Heart right ventricle (tissue), 16 donors: ENCODE measurements at regions not wholly inside any gene's neighbourhood (a gene's known extent, or its start where the extent isn't known, plus 50 kb on each side); places are given as distances from the start of the nearest gene placed in this dataset.
"Not testable (repeated sequence)": the region's sequence is repeated elsewhere in the genome, so short reads cannot be mapped to it uniquely, and the experiment has no call there.

Experiments used
- ATAC-seq, 8 donors: fragments of 200-7000 bp; cut with Tn5 transposase; one replicate each; pipeline ENCODE4 v1.9.1; 2020; ENCODE audit warnings: mild to moderate bottlenecking in 8 of 8, moderate library complexity in 8 of 8, moderate number of reproducible peaks in 1 of 8
- DNase-seq, 2 donors: peaks; one replicate each; pipeline ENCODE4 v3.0.0-alpha.2; 2020
- H3K27ac ChIP-seq, 10 donors: fragments of 200-600 bp; sonication (generic) in 2 of 10; one replicate each; pipeline versions ENCODE4 v1.5.0 to v1.8.0; 2020 to 2022; ENCODE audit warnings: mild to moderate bottlenecking in 3 of 10
- H3K27me3 ChIP-seq, 7 donors: fragments of 200-600 bp; one replicate each; pipeline ENCODE4 v1.8.0; 2021 to 2022; ENCODE audit warnings: mild to moderate bottlenecking in 2 of 7
- H3K36me3 ChIP-seq, 9 donors: fragments of 200-600 bp; sonication (generic) in 1 of 9; one replicate each; pipeline versions ENCODE4 v1.5.0 to v1.8.0; 2020 to 2022; ENCODE audit warnings: mild to moderate bottlenecking in 2 of 9
- H3K4me1 ChIP-seq, 9 donors: fragments of 200-600 bp; sonication (generic) in 1 of 9; one replicate each; pipeline versions ENCODE4 v1.5.0 to v1.8.0; 2020 to 2022; ENCODE audit warnings: mild to moderate bottlenecking in 4 of 9
- H3K4me3 ChIP-seq, 10 donors: fragments of 200-600 bp; sonication (generic) in 2 of 10; one replicate each; pipeline versions ENCODE4 v1.5.0 to v1.8.0; 2020 to 2022; ENCODE audit warnings: mild to moderate bottlenecking in 7 of 10, moderate library complexity in 2 of 10
- H3K9me3 ChIP-seq, 11 donors: fragments of 200-600 bp in 10 of 11; sonication (generic) in 2 of 11; one replicate each; pipeline versions ENCODE4 v1.5.0 to v1.8.0; 2013 to 2022; ENCODE audit warnings: mild to moderate bottlenecking in 2 of 11, control low read depth in 1 of 11, moderate library complexity in 1 of 11
- whole genome bisulfite sequencing, 2 donors: extraction: QIAGEN DNeasy Blood & Tissue Kit; methylation state at CpG; one replicate each; pipeline ENCODE4 v1.1.7; 2013; ENCODE audit warnings: inconsistent platforms in 1 of 2; 5-methylcytosine and 5-hydroxymethylcytosine counted together
- intact Hi-C, 10 donors: fragments of 100-400 bp; cut with DNase I; formaldehyde crosslinking; loops; one replicate each; pipeline versions ENCODE4 v1.11.1 to v1.14.2; 2022
- TF ChIP-seq, protein P1 (sequence below), 9 donors: fragments of 200-600 bp; sonication (generic) in 2 of 9; IDR thresholded peaks; one replicate each; pipeline versions ENCODE4 v1.5.0 to v1.8.0; 2021 to 2022; ENCODE audit warnings: antibody characterized with exemption in 9 of 9, mild to moderate bottlenecking in 5 of 9, moderate library complexity in 1 of 9
- donor health status: Arrhythmogenic right ventricular cardiomyopathy.
- donor health status: ischemic (EF 13 %, LVEDD 7.1; RV severe dilation, severe dysfunction).
- donor health status: healthy with polysubstance abuse.
- donor health status: DM: no; HTN: yes; CAD: no.
- donor health status: DM: no; HTN: no; CAD: no.
- donor health status: ischemic (EF 25% LVEDD 6.9; RV normal size, moderate dysfunction).
- donor health status: ischemic (EF 25% LVEDD 5.7; RV mildly dilated, moderate dysfunction).
- donor health status: healthy.
- donor health status: DM: yes; HTN: yes; CAD: no.
- donor health status: Ischemic cardiomyopathy.
- donor health status: ischemic (EF 35%, LVEDD 5.7; RV mildly dilated, moderate dysfunction).
- donor health status: nonischemic (EF 11% LVEDD 7.7; RV severe dilation, severe dysfunction).
- donor health status: DM: yes; HTN: yes; CAD: no.
- donor health status: PGD.
- donor health status: ischemic (EF 29% LVEDD 5.4; RV normal size, mild dysfunction).
- donor health status: nonischemic (EF 23%, LVEDD 6.1; RV moderate dilation, normal function).

DNA sequence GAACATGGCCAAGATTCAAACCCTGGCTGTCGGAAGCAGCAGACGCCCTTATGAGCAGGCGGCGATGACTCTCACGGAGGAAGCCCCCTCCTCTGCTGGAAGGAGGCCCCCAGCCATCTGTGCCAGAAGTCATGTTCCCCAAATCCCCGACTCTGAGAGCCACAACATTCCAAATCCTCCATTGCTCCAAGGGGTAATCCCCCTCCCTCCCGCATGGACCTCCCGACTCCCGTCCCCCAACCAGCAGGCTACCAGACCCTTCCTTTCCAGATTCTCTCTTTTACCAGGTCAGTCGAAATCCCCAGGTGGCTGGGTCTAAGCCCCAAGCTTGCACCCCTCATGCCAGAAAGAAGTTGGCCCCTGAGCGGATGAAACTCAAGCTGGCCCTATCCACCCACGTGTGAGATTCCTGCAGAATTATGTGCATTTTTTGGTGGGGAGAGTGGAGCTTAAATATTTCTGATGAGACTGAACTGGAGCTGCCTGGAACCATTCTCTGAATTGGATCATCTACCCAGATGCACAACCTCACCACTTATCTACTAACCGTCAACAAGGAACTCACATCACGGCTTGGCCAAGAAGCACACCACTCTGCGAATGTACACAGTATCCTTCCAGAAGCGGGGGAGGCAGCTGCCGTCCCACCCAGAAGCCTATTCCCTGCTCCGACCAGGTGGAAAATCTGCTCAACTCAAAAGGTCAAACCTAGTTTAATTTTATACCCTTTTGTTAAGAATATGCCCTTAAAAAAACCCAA lies 283.5 kb downstream of the C16orf95 start:
- TF ChIP-seq, protein P1, sequence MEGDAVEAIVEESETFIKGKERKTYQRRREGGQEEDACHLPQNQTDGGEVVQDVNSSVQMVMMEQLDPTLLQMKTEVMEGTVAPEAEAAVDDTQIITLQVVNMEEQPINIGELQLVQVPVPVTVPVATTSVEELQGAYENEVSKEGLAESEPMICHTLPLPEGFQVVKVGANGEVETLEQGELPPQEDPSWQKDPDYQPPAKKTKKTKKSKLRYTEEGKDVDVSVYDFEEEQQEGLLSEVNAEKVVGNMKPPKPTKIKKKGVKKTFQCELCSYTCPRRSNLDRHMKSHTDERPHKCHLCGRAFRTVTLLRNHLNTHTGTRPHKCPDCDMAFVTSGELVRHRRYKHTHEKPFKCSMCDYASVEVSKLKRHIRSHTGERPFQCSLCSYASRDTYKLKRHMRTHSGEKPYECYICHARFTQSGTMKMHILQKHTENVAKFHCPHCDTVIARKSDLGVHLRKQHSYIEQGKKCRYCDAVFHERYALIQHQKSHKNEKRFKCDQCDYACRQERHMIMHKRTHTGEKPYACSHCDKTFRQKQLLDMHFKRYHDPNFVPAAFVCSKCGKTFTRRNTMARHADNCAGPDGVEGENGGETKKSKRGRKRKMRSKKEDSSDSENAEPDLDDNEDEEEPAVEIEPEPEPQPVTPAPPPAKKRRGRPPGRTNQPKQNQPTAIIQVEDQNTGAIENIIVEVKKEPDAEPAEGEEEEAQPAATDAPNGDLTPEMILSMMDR (IDR thresholded peaks at IDR 0.05), result no peak
- ATAC-seq, result peak in 7 of 8 donors; percentile 50 to 87 (median 80)
- intact Hi-C loops, result loop anchor here in 1 of 10 donors (2.0 kb wide), 1 partner anchor 49 kb away; no protein-coding TSS in a partner anchor
- no peaks in the 10 kb centered on the region for H3K9me3 ChIP-seq
- H3K4me3 ChIP-seq, result no peak overlapping the region
- peak overlapping the region in 7 of 10 donors; percentile 20 to 76 (median 58) for H3K27ac ChIP-seq
- no peaks in the 10 kb centered on the region for H3K36me3 ChIP-seq
- 61 to 66% methylated on average over 18 of the region's 18 CpGs for WGBS, 2 donors
- peak in 1 of 2 donors; percentile 53 for DNase-seq
- H3K27me3 ChIP-seq, result no peaks in the 10 kb centered on the region
- peaks cover 0 to 25% (median 18%) of the 10 kb centered on the region in 9 donors for H3K4me1 ChIP-seq

DNA sequence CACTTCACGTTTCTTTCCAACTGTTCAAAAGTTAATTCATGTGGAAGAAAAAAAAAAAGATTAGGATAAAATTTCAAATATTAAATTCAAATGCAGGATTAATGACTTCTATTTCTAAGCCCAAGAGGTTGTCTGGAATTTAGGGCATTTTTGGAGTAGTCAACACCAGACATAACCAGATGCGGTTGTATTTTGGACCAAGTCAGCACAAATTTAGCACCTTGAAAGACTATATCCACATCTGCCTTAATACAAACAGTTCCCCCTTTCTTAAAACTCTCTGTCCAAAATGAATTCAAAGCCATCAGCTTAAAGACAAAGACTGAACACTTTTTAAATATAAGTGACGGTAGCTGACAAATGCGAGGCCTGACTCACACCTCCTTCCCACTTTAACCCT lies 282.9 kb downstream of the C16orf95 start:
- H3K36me3 ChIP-seq, result no peaks in the 10 kb centered on the region
- ATAC-seq (peak in 1 of 8 donors; percentile 31), DNase-seq (no peak)
- TF ChIP-seq, protein P1 (IDR thresholded peaks at IDR 0.05), result no peak
- peak overlapping the region in 4 of 10 donors; percentile 25 to 76 (median 60) for H3K27ac ChIP-seq
- H3K4me1 ChIP-seq, result peaks cover 0 to 25% (median 18%) of the 10 kb centered on the region in 9 donors
- no peaks in the 10 kb centered on the region for H3K9me3 ChIP-seq
- 52 to 63% methylated on average over 4 of the region's 4 CpGs for WGBS, 2 donors
- intact Hi-C loops, result no loop called here
- no peaks in the 10 kb centered on the region for H3K27me3 ChIP-seq
- H3K4me3 ChIP-seq, result no peak overlapping the region

DNA sequence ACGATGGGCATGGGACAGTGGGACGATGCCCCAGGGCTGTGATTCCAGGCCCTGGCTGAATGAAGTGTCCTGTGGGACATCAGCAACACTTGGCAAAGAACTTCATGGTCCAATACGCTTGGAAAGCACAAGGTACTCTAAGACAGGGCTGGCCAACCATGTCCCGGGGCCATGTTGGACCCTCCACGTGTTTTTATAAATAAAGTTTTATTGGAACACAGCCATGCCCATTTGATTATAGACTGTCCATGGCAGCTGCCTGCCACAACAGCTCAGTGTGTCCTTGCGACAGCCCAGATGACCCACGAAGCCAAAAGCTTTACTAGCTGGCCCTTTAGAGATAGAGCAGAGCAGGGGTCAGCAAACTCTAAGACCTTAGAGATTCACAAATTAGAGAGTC lies 282.1 kb downstream of the C16orf95 start:
- H3K27me3 ChIP-seq, result no peaks in the 10 kb centered on the region
- H3K9me3 ChIP-seq, result no peaks in the 10 kb centered on the region
- ATAC-seq (no peak), DNase-seq (no peak)
- no peak overlapping the region for H3K4me3 ChIP-seq
- TF ChIP-seq, protein P1 (IDR thresholded peaks at IDR 0.05), result no peak
- no peaks in the 10 kb centered on the region for H3K36me3 ChIP-seq
- 88 to 94% methylated on average over 7 of the region's 7 CpGs for WGBS, 2 donors
- peak overlapping the region in 1 of 10 donors; percentile 76 for H3K27ac ChIP-seq
- peaks cover 0 to 25% (median 18%) of the 10 kb centered on the region in 9 donors for H3K4me1 ChIP-seq
- intact Hi-C loops, result no loop called here

DNA sequence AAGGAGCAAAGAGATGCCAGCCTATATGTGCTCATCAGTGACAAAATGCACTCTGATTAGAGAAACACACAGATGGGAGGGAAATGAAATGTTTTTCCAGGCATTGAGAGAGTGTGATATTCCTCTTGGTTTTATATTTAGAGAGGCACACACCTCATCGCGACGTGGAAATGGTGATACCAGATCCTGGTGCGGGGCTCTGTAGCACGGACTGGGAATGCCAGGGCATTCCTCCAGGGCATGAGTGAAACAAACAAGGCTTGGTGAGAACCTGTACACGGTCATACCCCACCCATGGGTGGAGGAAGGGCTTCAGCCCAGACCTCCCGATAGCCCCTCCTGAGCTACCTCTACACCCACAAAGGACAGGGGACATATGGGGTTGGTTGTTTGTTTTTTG lies 280.2 kb downstream of the C16orf95 start:
- Histone ChIP-seq H3K4me3 (no peak overlapping the region), H3K9me3 (no peaks in the 10 kb centered on the region), H3K36me3 (no peaks in the 10 kb centered on the region), H3K27me3 (no peaks in the 10 kb centered on the region), H3K4me1 (peaks cover 0 to 25% (median 18%) of the 10 kb centered on the region in 9 donors), H3K27ac (no peak overlapping the region)
- WGBS, 2 donors, result 55 to 60% methylated on average over 7 of the region's 7 CpGs
- intact Hi-C loops, result no loop called here
- TF ChIP-seq, protein P1 (IDR thresholded peaks at IDR 0.05), result no peak
- ATAC-seq (no peak), DNase-seq (no peak)

DNA sequence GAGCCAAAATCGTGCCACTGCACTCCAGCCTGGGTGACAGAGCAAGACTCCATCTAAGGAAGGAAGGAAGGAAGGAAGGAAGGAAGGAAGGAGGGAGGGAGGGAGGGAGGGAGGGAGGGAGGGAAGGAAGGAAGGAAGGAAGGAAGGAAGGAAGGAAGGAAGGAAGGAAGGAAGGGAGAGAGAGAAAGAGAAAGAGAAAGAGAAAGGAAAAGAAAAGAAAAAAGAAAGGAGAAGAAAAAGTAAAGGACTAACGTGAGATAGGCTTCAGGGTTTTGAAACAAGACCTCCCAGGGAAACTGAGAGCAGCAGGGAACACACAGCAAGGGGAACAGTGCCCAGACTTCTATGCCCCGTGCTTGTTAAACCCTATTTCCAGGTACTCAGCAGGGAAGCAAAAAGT lies 278.7 kb downstream of the C16orf95 start:
- DNase-seq, H3K9me3 ChIP-seq, ATAC-seq, H3K4me3 ChIP-seq, H3K36me3 ChIP-seq, H3K27ac ChIP-seq, intact Hi-C loops, H3K27me3 ChIP-seq: not testable (repeated sequence)
- WGBS, 2 donors, result 70 to 77% methylated on average over 3 of the region's 3 CpGs
- peaks cover 0 to 25% (median 17%) of the 10 kb centered on the region in 9 donors for H3K4me1 ChIP-seq
